NCI-H2081 treated with DMSO at 0.1 percent for 48 hours (cell line): ENCODE measurements at regions not wholly inside any gene's neighbourhood (a gene's known extent, or its start where the extent isn't known, plus 50 kb on each side); places are given as distances from the start of the nearest gene placed in this dataset.

Source experiments
- DNase-seq: peaks from one replicate; lab custom pipeline; 2025; lab: John Stamatoyannopoulos, UW

DNA sequence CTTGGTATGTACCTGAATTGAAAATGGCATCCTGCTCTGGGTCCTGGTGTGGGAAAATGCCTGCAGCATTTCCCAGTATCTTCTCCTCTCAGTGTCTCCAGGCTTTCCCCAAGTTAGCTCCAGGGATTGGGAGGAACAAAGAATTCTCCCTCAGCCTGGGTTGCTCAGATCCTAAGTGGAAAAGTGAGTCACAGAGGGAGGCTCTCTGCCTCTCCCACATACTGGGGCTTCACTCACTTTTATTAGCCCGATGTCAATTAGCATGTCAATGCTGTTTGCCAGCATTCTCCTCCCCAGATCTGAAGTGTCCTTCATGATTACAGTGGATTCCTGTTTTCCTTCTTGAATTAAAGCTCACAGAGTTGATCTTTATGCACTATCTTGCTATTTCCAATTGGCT lies 655.0 kb downstream of the EPHA3 start:
- DNase-seq: no peak

DNA sequence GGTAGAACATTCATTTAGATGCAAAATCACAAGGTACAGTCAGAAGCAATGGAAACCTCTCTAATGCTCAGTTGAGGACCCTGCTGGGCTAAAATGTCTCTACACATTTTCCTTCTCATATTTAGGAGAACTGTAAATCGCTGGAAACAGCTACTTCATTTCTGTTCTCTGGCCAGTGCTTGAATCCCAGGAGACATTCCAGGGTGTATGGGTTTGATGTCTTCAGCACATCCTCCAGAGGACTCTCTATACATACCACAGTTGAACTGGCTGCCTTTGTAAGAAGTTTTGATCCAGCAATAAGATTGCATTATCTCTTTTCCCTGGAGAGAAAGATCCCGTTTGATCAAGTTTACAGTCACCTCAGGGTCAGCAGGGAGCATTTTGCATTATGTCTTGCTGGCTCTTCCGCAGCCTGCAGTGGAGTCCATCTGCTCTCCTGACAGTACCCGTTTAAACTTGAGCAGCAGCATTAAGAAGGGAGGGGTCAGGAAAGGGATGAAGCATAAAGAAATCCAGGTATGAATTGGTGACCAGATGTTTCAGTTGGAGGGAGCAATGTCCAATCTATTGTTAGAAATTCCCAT lies 676.0 kb downstream of the EPHA3 start:
- DNase-seq: no peak

DNA sequence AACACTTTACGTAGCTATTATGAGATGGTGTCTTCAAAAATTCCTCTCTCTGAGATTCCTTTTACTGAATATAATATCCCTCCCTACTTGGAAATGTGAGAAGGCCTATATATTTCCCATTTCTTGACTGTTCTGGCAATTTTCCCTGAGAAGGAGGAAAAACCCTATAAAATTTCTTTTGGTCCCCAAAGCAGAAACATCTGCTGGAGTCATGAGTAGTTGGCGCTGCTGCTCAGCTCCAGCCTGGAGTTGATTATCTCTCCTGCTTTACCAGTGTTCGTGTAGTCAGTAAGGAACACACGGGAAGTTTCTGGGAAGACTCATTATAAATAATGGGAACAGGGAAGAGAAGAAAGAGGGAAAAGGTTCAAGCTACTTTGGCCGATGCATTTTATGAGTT lies 680.1 kb downstream of the EPHA3 start:
- no peak for DNase-seq

DNA sequence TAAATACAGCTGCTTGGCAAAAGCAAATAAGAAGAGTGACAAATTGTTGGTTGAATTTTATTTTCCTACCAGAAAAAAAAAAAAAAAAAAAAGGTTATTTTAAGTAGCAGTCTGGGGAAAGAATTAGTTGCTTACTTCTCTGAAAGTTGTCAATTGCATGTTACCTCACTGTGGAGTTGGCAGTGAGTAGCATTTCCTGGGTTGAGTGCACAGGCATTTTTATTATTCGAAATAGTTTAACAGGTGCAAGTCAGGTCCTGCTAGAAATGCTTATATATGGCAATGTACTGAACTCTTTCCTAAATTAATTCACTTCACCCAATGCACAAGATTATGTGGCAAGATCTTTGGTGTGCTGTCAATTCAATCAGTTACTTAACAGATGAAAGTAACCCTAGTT lies 680.6 kb downstream of the EPHA3 start:
- no peak for DNase-seq

DNA sequence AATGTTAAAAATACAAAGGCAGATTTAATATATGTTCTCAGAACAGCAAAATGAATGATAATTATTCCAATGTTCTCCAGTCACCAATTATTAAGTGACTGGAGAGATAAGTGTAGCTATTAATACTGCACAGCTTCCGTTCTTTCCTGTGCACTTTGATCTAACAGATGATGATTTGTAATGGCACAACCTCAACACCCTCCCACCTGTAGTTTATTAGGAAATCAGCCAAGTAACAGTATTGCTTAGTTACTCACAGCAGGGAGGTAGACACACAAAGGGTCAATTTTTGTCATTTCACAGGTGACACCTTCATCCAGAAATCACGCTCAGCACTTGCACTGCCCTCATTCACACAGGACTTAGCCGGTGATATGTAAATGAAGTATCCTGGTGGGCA lies 688.1 kb downstream of the EPHA3 start:
- DNase-seq: no peak

DNA sequence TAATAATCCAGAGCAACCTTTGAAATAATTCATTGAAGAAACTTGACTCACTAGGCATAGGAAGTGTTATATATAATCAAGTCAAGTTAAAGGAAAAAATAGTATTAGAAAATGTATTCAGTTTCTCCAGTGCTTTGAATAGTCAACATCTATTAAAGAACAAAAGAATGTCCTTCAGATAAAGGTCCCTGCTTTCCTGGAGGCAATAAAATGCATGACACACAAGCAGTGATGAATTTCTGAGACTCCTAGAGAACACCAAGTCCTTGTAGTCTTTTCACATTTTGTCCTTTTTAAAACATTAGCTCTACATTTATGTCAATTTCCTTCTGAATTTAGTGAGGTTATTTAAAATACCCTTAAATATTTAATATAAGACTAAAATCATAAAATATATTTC lies 695.5 kb downstream of the EPHA3 start:
- no peak for DNase-seq

DNA sequence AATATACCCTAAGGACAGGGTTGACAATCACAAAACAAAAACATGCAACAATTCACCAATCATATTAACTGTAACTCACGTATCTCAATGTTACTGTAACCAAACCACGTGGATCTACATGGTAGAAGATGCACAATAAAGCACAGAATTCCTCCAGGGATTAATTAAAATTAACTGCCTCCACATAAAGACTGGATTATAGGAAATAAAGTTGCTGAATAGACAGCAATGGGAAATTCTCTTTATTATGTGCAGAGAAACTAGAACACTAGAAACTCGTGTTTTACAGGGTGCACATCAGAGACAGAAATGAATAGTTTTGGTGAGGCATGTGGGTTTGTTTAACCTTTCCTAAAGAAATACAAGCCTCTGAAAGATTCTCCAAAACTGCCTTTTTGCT lies 696.3 kb downstream of the EPHA3 start:
- DNase-seq: no peak

DNA sequence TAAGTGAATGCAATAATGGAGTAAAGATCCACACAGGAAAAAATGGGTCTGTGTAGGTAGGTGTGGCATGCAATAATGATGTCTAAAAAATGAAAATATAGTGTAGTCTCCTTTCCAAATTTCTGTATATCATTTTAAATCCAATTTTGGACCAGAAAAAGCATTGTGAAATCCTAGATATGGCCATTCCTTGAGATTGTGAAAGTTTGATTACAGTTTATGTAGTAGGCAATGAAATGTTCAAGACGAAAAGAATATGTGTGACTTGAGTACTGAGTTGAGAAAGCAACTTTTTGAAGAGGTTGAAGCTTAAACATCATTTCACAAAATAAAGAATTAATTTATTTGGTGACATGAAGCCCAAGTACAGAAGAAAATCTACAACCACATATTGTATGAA lies 698.7 kb downstream of the EPHA3 start:
- DNase-seq: no peak

DNA sequence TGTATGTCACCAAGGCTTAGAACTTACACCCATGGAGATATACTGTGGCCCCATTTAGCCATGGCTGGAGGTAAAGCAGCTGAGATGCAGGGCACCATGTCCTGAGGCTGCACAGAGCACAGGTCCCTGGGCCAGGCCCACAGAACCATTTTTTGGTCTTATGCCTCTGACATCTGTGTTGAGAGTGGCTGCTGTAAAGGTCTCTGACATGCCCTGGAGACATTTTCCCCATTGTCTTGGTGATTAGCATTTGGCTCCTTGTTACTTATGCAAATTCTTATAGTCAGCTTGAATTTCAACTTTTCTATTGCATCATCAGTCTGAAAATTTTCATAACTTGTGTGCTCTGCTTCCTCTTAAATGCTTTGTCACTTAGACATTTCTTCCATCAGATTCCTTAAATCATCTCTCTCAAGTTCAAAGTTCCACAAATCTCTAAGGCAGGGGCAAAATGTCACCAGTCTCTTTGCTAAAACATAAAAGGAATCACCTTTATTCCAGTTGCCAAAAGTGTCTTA lies 701.3 kb downstream of the EPHA3 start:
- no peak for DNase-seq

DNA sequence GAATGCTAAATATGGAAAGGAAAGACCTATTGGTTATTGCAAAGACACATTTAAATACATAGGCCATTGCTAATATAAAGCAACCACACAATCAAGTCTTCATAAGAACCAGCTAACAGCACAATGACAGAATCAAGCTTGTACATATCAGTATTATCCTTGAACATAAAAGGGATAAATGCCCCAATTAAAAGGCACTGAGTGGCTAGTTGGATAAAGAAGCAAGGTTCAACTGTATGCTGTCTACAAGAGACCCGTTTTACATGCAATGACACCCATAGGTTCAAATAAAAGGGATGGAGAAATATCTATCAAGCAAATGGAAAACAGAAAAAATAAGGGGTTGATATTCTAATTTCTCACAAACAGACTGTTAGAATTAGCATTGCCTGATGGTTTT lies 706.1 kb downstream of the EPHA3 start:
- DNase-seq: no peak

DNA sequence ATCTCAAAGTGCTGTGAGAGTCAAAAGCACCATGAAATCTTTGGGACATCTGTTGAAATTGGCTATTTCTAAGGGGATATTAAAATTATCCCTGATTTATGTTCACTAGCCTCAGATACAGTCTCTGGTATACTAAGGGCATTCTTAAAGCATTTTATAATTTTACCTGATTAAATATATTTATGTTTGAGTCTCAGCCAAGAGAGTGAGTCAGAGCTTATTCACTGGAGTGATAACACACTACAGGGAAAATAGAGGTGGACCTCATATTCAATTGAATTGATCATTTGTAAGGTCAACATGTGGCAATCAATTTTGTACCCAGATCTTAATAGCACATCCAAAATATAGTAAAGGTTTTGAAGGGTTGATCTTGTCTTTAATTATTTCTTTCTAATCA lies 733.6 kb downstream of the EPHA3 start:
- no peak for DNase-seq

DNA sequence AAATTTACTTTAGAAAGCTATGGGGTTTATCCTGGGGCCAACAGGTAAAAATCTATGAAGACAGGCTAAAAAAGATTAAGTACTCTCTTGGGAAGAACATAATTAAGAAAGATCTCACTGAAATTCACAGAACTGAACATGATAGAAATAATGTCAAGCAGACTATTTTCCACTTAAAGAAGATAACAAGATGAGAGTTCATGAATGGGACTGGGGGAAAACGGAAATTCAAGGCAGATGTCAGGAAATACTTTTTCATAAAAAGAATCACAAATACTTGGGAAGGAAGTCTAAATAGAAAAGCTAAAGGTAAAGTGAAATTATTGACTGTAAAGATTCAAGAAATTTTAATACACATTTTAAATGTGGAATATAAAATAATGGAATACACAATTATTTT lies 737.6 kb downstream of the EPHA3 start:
- no peak for DNase-seq

DNA sequence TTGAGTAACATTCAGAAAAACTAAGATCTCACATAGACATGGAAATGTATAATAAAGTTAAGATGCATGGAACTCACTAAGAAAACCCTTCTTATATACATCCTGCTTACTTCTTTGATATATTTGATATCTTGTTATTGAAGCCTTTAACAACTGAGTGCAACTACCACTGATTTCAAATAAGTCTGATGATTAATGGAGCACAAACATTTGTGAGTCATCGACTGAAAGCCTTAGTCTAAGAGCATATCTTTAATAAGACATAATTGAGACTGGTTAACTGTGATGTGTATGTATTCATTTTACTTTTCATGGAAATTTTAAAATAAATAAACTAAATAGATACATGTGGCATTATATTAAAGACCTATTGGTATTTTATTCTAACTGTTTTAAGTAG lies 740.5 kb downstream of the EPHA3 start:
- DNase-seq: no peak

DNA sequence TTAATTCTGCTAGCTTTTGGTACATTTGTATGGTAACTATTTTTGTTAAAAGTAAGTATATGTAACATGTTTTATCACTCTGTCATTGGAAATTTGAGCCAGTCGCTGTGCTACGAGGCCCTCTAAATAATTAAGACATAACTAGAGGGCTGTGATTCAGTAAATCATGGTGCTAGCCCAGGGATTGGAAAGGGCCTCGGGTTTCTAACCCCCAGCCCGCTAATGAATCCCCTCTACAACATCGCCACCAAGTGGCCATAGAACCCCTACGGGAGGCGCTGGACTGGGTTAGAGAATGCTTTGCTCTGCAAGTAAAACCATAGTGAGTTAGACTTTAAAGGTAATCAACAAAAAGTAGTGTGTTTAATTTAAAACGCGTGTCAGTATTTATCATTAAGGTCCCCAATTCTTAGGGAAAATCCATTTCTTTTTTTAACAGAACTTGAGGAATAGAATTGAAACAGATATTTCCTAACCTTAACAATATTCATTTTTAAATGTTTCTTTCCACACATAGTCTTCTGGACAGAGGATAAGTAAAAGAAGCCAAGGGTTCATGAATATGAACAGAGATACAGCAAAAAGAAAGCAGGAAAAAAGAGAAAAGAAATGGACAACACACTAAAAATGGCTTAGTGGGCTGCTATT lies 744.7 kb downstream of the EPHA3 start:
- no peak for DNase-seq

DNA sequence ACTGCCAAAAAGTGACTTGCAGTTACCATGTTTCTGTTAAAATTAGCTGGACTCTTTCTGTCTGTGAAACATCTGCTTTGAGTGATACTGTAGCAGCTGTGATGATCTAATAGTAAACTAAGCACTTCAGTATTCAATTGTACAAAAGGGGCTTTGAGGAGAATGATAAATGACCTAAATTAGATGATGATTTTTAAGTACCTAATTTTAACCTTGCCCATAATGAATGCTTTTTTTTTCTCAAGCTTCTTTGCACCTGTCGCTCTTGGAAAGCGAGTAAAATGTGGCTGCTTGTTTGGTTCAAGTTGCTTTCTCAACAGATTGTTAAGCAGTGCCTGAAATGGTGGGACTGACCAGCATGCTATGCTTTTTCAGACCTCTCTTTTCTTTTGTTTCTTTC lies 752.3 kb downstream of the EPHA3 start:
- peak; percentile 70 for DNase-seq

DNA sequence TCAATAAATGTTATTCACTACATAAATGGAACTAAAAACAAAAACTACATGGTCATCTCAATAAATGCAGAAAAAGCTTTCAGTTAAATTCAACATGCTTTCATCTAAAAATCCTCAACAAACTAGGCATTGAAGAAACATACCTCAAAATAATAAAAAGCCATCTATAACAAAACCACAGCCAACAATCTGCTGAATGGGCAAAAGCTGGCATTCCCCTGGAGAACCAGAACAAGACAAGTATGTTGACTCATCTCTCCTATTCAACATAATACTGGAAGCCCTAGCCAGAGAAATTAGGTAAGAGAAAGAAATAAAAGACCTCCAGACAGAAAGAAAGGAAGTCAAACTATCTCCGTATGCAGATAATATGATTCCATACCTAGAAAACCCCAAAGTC lies 759.9 kb downstream of the EPHA3 start:
- no peak for DNase-seq

DNA sequence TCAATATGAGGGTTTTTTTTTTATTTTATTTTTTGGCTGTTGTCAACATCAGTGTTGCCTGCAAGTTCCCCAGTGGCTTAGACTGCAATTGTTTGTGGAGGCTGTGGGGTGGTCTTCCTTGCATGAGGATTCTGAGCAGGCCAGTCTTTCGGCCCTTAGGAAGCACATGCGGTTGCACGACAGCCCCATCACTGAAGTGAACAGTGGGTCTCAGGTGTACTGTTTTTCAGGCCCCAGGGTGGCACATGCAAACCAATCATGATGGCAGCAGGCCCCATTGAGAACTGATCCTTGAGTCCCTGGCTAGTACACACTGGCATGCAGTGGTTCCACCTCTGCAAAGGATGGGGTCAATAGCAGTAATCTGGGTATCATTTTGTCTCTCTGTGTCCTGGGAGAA lies 768.7 kb downstream of the EPHA3 start:
- no peak for DNase-seq

DNA sequence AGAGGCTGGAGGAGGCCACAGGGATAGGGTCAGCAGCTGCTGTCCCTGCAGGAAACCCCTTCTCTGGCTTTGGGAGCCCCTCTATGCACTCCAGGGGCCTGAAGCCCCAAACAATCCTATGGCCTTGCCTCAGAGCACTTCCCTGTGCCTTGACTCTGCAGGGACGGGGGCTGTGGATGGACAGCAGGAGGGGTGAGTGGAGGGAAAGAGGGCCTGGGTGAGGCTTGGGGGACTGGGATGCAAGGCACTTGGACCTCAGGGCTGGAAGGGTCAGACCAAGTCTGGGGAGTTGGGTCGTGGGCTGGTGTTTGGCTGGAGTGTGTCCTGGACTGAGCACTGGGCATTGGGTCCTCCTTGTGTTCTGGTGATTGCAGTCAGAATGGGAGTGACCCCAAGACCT lies 769.8 kb downstream of the EPHA3 start:
- no peak for DNase-seq

DNA sequence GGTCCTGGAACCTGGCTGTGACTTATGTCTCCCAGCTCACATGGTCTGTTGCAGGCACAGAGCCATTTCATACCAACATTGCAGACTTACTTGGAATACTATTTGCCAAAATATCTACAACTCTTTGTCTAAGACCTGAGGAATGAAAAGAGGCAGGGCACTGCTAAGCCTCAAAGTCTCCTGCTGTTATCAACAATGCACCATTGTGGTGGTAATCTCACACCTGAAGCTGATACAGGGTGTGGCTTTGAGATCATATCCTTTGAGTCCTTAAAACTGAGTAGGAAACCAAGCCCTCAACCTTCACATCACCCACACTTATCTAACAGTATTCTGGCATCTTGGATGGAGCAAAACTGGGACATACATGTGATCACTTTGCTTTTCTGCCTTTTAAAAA lies 782.0 kb downstream of the EPHA3 start:
- DNase-seq: no peak

DNA sequence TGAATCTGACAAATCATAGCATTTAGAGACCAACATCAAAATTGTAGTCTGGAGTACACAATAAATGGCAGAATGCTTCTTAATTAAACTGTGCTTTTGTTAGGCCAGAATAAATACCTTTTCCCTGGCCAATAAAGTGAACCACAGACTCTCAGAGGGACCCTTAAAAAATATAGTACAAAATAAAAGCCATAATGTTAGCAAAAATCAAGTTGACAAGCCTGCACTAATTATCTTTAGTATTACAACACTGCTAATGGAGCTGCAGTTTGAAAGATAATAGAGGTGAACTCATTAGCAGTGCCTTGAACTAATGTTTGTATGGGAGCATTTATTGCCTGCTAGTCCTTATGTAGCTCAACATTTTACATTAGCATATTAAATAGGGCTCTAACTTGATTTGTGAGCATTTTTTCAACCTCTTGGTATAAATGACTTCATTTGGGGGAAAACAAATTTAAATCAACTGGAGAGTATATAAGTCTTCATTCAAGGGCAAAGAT lies 801.3 kb downstream of the EPHA3 start:
- DNase-seq: no peak

DNA sequence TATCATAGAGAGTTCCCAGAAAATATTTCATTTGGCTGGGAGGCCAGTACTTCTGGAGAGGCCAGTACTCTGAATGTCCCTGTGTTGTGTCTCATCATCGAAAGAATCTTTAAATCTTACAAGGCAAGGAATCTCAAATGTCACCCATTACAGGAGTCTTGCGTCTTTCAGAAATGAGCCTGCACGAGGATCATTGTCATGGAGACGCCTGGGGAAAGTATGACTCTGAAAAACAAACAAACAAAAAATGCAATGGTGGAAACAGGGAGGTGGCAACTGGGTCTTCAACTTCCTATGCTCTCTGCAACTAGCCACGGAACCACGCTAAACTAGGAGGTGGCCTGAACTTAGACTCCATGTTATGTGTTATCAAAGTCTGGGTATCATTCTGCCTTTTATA lies 804.6 kb downstream of the EPHA3 start:
- no peak for DNase-seq

DNA sequence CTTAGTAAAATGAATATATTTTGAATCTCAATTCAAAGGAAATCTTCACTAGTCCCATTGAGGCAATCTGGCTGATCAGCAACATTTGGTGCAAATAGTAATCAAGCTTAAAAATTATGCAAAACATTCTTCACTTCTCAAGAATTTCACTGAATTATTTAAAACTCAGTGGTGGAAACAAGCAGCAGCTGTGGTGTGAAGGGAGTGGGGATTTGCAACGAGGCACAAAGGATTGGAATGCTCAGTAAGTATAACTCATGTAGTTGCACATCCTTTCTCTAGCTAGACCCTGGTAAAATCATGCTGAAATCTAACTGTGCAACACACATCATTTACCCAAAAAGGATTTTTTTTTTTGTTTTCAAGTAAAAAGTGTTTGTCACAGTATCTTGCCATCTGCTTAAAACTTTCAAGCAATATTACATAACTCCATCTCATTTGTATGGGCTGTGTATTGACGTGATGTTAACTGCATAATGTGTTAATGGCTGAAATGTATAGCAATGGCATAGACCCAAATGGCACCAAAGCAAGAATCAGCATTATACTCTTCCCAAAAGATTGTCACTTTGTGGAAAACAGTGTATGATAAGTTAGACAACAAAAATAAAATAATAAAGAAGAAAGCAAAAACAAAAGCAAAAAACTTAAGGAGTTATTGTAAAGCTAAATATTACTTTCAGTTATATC lies 816.6 kb downstream of the EPHA3 start:
- DNase-seq: no peak

DNA sequence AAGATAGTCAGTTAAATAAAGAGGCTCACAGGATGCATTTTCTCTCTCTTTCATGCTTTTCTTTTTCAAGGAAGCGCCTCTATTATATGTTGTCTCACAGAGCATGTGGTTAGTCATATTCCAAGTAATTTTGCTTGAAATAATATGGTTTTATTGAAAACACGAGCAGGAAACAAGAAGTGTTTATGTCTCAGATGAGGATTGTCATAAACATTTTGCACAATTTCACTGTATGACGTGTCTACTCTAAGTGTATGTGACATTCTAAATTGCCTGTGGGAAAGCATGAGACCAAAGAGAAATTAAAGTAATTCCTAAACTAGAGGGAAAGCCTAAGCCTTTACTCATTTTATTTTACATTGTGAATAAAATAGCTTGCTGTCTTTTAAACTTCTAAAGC lies 818.6 kb downstream of the EPHA3 start:
- DNase-seq: no peak
